ENCODE measurements at regions not wholly inside any gene's neighbourhood (a gene's known extent, or its start where the extent isn't known, plus 50 kb on each side); places are given as distances from the start of the nearest gene placed in this dataset.

DNA sequence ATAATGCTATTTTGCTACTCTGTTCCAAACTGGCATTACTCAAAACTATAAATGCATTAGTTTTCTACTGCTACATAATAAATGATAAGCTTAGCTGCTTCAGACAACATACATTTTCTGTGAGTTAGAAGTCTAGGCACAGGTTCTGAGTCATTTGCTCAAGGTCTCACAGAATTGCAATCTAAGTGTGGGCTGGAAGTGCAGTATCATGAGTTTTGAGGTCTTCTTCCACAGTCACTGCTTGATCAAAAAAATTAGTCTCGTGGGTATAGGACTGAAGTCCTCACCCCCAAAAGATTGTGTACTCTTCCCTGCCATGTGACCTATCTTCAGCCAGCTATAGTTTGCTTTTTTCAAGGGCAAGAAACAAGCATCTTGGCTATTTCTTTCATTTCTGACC lies 676.9 kb downstream of the ADCYAP1 start:
- TF ChIP-seq, protein P1, sequence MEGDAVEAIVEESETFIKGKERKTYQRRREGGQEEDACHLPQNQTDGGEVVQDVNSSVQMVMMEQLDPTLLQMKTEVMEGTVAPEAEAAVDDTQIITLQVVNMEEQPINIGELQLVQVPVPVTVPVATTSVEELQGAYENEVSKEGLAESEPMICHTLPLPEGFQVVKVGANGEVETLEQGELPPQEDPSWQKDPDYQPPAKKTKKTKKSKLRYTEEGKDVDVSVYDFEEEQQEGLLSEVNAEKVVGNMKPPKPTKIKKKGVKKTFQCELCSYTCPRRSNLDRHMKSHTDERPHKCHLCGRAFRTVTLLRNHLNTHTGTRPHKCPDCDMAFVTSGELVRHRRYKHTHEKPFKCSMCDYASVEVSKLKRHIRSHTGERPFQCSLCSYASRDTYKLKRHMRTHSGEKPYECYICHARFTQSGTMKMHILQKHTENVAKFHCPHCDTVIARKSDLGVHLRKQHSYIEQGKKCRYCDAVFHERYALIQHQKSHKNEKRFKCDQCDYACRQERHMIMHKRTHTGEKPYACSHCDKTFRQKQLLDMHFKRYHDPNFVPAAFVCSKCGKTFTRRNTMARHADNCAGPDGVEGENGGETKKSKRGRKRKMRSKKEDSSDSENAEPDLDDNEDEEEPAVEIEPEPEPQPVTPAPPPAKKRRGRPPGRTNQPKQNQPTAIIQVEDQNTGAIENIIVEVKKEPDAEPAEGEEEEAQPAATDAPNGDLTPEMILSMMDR (IDR thresholded peaks at IDR 0.05), result no peak
- no peak for TF ChIP-seq POLR2A (IDR thresholded peaks at IDR 0.05)
